GM23248 (cell line): ENCODE measurements at regions not wholly inside any gene's neighbourhood (a gene's known extent, or its start where the extent isn't known, plus 50 kb on each side); places are given as distances from the start of the nearest gene placed in this dataset.
"Not testable (repeated sequence)": the region's sequence is repeated elsewhere in the genome, so short reads cannot be mapped to it uniquely, and the experiment has no call there.

Experiments
- DNase-seq: peaks from one replicate; pipeline ENCODE4 v3.0.0-alpha.2; 2015
- H2AFZ ChIP-seq: fragments of 200-600 bp; sonication (generic); 2 replicates; pipeline ENCODE4 v1.6.1; 2016; ENCODE audit warnings: antibody characterized with exemption
- H3F3A ChIP-seq: fragments of 200-600 bp; sonication (generic); 2 replicates; pipeline ENCODE4 v1.6.1; 2016; ENCODE audit warnings: mild to moderate bottlenecking, antibody characterized with exemption, mixed run types; ENCODE audit not compliant: insufficient read depth
- H3K27ac ChIP-seq: fragments of 200-600 bp; sonication (generic); 2 replicates; pipeline ENCODE4 v1.5.1; 2016; ENCODE audit warnings: mild to moderate bottlenecking
- H3K27me3 ChIP-seq: fragments of 200-600 bp; sonication (generic); replicated peaks from 2 replicates; pipeline ENCODE4 v1.6.1; 2016; ENCODE audit warnings: mild to moderate bottlenecking; ENCODE audit not compliant: insufficient read depth
- H3K36me3 ChIP-seq: fragments of 200-600 bp; sonication (generic); 2 replicates; pipeline ENCODE4 v1.6.1; 2016; ENCODE audit warnings: low read depth, mild to moderate bottlenecking
- H3K4me1 ChIP-seq: fragments of 200-600 bp; sonication (generic); 2 replicates; pipeline ENCODE4 v1.6.1; 2016; ENCODE audit warnings: mild to moderate bottlenecking; ENCODE audit not compliant: insufficient read depth
- H3K4me2 ChIP-seq: fragments of 200-600 bp; sonication (generic); one replicate; pipeline ENCODE4 v1.6.1; 2016; ENCODE audit warnings: mild to moderate bottlenecking; ENCODE audit not compliant: unreplicated experiment
- H3K4me3 ChIP-seq: fragments of 200-600 bp; sonication (generic); 2 replicates; pipeline ENCODE4 v1.5.1; 2016; ENCODE audit warnings: mild to moderate bottlenecking
- H3K79me2 ChIP-seq: fragments of 200-600 bp; sonication (generic); 2 replicates; pipeline ENCODE4 v1.6.1; 2016; ENCODE audit warnings: mild to moderate bottlenecking; ENCODE audit not compliant: insufficient read depth
- H3K9ac ChIP-seq: fragments of 200-600 bp; sonication (generic); 2 replicates; pipeline ENCODE4 v1.6.1; 2016; ENCODE audit warnings: mild to moderate bottlenecking
- H3K9me2 ChIP-seq: fragments of 200-600 bp; sonication (generic); 2 replicates; pipeline ENCODE4 v1.6.1; 2016; ENCODE audit warnings: mixed run types, mild to moderate bottlenecking, moderate library complexity; ENCODE audit not compliant: insufficient read depth
- H3K9me3 ChIP-seq: fragments of 200-600 bp; sonication (generic); one replicate; pipeline ENCODE4 v1.6.1; 2017; ENCODE audit warnings: low read depth
- H4K20me1 ChIP-seq: fragments of 200-600 bp; sonication (generic); 2 replicates; pipeline ENCODE4 v1.6.0; 2016; ENCODE audit not compliant: insufficient read depth
- EZH2 ChIP-seq: fragments of 200-600 bp; sonication (generic); IDR thresholded peaks from 2 replicates; pipeline ENCODE4 v1.6.1; 2018; ENCODE audit warnings: antibody characterized with exemption, mild to moderate bottlenecking; ENCODE audit not compliant: insufficient read depth, poor library complexity, severe bottlenecking
- EZH2phosphoT487 ChIP-seq: fragments of 200-600 bp; sonication (generic); IDR thresholded peaks from 2 replicates; pipeline ENCODE4 v1.6.1; 2018; ENCODE audit warnings: antibody characterized with exemption, moderate library complexity, mild to moderate bottlenecking, low read depth; ENCODE audit not compliant: insufficient read depth
- WGBS, 2 experiments: methylation state at CpG; one replicate each; pipeline ENCODE4 v1.1.6; 2015 to 2017; ENCODE audit warnings: low lambda C conversion rate in 2 of 2, low coverage in 1 of 2; ENCODE audit errors: missing lambda C conversion rate in 2 of 2; 5-methylcytosine and 5-hydroxymethylcytosine counted together
- in situ Hi-C: fragments of 300-500 bp; cut with MboI; formaldehyde crosslinking; loops from 2 replicates; pipeline ENCODE4 v1.15.0; 2020

GRCh38 chr9:89853161-89853560 lies 248.3 kb downstream of the GADD45G start:
- no peak overlapping the region for H2AFZ ChIP-seq
- no peak for TF ChIP-seq EZH2
- TF ChIP-seq EZH2phosphoT487: no peak
- H4K20me1 ChIP-seq: no peaks in the 10 kb centered on the region
- H3K4me3 ChIP-seq: no peak overlapping the region
- H3K4me2 ChIP-seq: no peak overlapping the region
- DNase-seq: no peak
- no peaks in the 10 kb centered on the region for H3K9me3 ChIP-seq
- H3F3A ChIP-seq: no peaks in the 10 kb centered on the region
- no peaks in the 10 kb centered on the region for H3K9me2 ChIP-seq
- H3K27ac ChIP-seq: no peak overlapping the region
- H3K27me3 ChIP-seq: no peaks in the 10 kb centered on the region; the same call in 1 of the 2 replicates
- peaks cover 9% of the 10 kb centered on the region for H3K4me1 ChIP-seq
- in situ Hi-C loops: no loop called here
- no peak overlapping the region for H3K9ac ChIP-seq
- H3K36me3 ChIP-seq: no peaks in the 10 kb centered on the region
- 70 to 72% methylated on average over 5 of the region's 5 CpGs for WGBS, 2 experiments
- no peaks in the 10 kb centered on the region for H3K79me2 ChIP-seq

GRCh38 chr9:89853931-89854330 lies 249.1 kb downstream of the GADD45G start:
- Histone ChIP-seq H4K20me1 (no peaks in the 10 kb centered on the region), H3K27ac (no peak overlapping the region), H3F3A (no peaks in the 10 kb centered on the region), H3K27me3 (no peaks in the 10 kb centered on the region; the same call in 1 of the 2 replicates), H2AFZ (no peak overlapping the region), H3K9me2 (no peaks in the 10 kb centered on the region), H3K9ac (no peak overlapping the region), H3K4me1 (peaks cover 9% of the 10 kb centered on the region), H3K4me3 (no peak overlapping the region), H3K36me3 (no peaks in the 10 kb centered on the region), H3K9me3 (no peaks in the 10 kb centered on the region), H3K79me2 (no peaks in the 10 kb centered on the region), H3K4me2 (no peak overlapping the region)
- in situ Hi-C loops: no loop called here
- WGBS, 2 experiments: 71 to 91% methylated on average over 3 of the region's 3 CpGs
- TF ChIP-seq EZH2 (no peak), EZH2phosphoT487 (no peak)
- DNase-seq: no peak

GRCh38 chr9:89854715-89855475 lies 250.1 kb downstream of the GADD45G start:
- Histone ChIP-seq H3K9me2 (no peaks in the 10 kb centered on the region), H2AFZ (no peak overlapping the region), H3K4me3 (no peak overlapping the region), H3K9ac (no peak overlapping the region), H3K36me3 (no peaks in the 10 kb centered on the region), H4K20me1 (no peaks in the 10 kb centered on the region), H3K9me3 (no peaks in the 10 kb centered on the region), H3K27me3 (no peaks in the 10 kb centered on the region; the same call in 1 of the 2 replicates), H3K27ac (no peak overlapping the region), H3K79me2 (no peaks in the 10 kb centered on the region), H3K4me2 (no peak overlapping the region), H3F3A (no peaks in the 10 kb centered on the region), H3K4me1 (peaks cover 9% of the 10 kb centered on the region)
- no peak for DNase-seq
- 66 to 70% methylated on average over 11 of the region's 11 CpGs for WGBS, 2 experiments
- no peak for TF ChIP-seq EZH2
- TF ChIP-seq EZH2phosphoT487: no peak
- in situ Hi-C loops: no loop called here

- in situ Hi-C loops, H3K9me3 ChIP-seq, DNase-seq, H3K4me3 ChIP-seq, H3K36me3 ChIP-seq, H4K20me1 ChIP-seq, H3K9me2 ChIP-seq, H3K27ac ChIP-seq, H3K79me2 ChIP-seq, H3F3A ChIP-seq, H3K4me2 ChIP-seq, H3K4me1 ChIP-seq, H3K27me3 ChIP-seq, H2AFZ ChIP-seq, H3K9ac ChIP-seq: not testable (repeated sequence)
- WGBS, 2 experiments: 80 to 81% methylated on average over 5 of the region's 5 CpGs
Observed at GRCh38 chr9:89856296-89856695, 251.5 kb downstream of the GADD45G start.

GRCh38 chr9:89856950-89857349 lies 252.1 kb downstream of the GADD45G start:
- H3F3A ChIP-seq, H3K27ac ChIP-seq, H3K4me1 ChIP-seq, H3K27me3 ChIP-seq, H3K4me3 ChIP-seq, H3K4me2 ChIP-seq, H3K9me2 ChIP-seq, H3K9ac ChIP-seq, H4K20me1 ChIP-seq, in situ Hi-C loops, H3K36me3 ChIP-seq, H3K79me2 ChIP-seq, DNase-seq, H2AFZ ChIP-seq, H3K9me3 ChIP-seq: not testable (repeated sequence)

- H3F3A ChIP-seq, H3K79me2 ChIP-seq, H3K27ac ChIP-seq, H3K36me3 ChIP-seq, H3K4me1 ChIP-seq, DNase-seq, H3K9me2 ChIP-seq, H3K9me3 ChIP-seq, H3K27me3 ChIP-seq, H4K20me1 ChIP-seq, H2AFZ ChIP-seq, in situ Hi-C loops, H3K4me2 ChIP-seq, H3K9ac ChIP-seq, H3K4me3 ChIP-seq: not testable (repeated sequence)
- WGBS, 2 experiments: 33 to 35% methylated on average over 7 of the region's 7 CpGs
Observed at GRCh38 chr9:89859842-89860241, 255.0 kb downstream of the GADD45G start.

- H3K4me2 ChIP-seq, H3K4me3 ChIP-seq, H3K27ac ChIP-seq, H3K9me2 ChIP-seq, H3K9me3 ChIP-seq, DNase-seq, H3K9ac ChIP-seq, in situ Hi-C loops, H3K79me2 ChIP-seq, H3F3A ChIP-seq, H3K36me3 ChIP-seq, H3K27me3 ChIP-seq, H3K4me1 ChIP-seq, H2AFZ ChIP-seq, H4K20me1 ChIP-seq: not testable (repeated sequence)
- 43 to 48% methylated on average over 4 to 5 of the region's 5 CpGs for WGBS, 2 experiments
Observed at GRCh38 chr9:89861371-89861770, 256.6 kb downstream of the GADD45G start.
